Middle frontal gyrus (tissue), 1 donor: ENCODE measurements at regions not wholly inside any gene's neighbourhood (a gene's known extent, or its start where the extent isn't known, plus 50 kb on each side); places are given as distances from the start of the nearest gene placed in this dataset.

Experiments
- DNase-seq: peaks from one replicate; pipeline ENCODE4 v3.0.0-alpha.2; 2015; ENCODE audit warnings: low spot score; ENCODE audit errors: extremely low spot score

DNA sequence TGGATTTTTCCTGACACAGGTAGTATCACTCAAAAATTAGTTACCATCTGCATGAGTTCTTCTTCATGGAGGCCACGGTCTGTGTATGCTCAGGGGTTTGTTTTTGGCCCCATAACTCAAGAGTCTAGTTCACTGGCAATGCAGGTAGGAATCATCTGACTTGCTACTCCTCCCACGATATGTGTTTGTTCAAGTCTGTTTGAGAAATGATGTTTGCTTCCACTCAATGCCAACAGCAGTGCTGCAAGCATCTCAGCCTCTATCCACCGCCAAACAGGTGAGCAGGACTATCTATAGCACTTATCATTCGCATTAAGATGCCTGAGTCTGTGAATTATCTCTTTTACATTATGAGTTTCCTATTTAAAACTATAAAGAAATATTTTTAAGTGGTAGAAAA is 264.8 kb upstream of the PTGER4 start:
- no peak for DNase-seq

DNA sequence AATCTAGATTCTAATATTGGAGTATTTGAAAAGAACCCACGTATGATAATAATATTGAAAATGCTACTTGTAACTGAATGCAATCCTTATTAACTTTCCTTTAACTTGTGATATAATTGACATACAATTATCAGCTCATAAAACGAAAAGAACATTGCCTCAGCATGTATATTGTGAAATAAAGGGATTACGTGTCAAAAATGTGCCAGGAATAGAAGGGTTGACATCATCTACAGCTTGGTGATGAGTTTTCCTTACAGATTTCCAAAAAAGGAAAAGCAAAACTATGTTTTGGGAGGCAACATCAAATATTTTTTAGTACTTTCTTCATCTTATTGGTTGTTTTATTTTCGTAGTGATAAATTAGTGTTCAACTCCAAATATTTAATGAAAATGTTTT is 266.0 kb upstream of the PTGER4 start:
- no peak for DNase-seq

DNA sequence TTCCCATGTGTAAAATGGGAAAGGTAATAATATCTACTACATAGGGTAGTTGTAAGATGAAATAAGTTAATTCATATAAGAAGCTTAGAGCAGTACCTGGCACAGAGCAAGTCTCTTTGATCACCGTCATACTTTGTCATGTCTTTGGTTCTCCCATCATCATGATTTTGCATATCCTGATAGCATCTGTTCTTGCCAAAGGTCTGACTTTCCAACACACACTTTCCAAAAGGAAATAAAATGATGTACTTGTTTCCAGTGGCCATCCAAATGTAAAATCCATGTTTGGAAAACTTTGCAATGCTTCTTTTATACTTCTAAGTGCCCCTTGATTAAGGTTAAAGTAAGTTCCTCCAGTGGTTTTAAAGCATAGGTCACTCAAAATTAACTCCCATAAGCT is 266.9 kb upstream of the PTGER4 start:
- no peak for DNase-seq

DNA sequence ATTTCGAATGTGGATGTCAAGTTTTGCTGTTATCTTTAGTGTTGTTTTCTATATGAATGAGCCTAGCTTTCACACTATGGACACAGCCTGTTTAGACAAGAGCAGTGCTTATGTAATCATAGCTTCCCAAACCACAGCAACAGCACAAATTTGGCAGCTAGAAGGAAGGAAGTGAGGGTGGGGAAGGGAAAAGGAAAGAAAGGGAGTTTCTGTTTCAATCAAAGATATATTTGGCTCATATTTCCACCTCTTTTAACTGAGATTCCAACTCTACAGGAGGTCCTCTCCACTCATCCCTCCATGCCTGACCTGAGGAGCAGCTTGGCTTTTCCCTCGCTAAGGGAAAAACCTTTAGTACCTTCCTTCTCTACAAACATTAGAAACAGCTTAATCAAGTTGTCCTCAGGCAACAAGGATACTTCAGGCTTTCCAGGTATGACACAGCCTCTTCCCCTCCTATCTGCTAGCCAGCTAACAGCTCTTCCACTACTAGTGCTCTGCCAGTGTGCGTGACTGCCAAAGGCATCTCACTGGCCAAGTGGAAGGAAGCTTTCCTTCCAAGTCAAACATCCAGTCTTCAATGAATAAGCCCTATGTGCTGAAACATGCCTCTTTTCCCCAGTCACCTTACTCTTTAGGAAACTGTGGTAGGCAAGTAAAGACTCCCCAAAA is 268.6 kb upstream of the PTGER4 start:
- DNase-seq = no peak

DNA sequence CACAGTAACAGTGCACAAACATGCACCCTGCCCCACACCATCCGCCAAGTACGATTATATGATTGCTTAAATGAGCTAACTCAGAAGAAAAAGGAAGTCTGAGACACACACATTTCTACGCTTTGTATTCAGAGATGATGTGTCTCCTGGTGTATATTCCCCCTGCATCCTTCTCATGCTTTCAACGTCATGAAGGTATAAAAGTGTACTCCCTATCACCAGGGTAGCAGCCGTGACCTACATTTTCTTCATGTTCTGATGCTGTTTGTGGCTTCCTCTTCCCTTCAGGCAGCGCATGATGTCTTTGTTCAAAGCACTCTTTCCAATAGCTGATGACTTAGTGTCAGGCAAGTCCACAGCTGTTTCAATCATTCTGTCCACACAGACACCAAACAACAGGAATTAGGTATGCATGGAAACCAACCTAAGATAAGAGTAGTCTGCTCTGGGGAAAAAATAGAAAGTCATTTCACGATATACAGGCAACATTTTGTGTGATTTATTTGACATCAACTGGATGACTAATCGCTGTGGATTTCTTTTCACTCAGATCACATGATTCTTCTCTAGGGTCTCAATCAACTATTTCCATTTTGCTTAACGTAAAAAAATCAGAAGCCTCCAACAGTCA is 269.4 kb upstream of the PTGER4 start:
- no peak for DNase-seq

DNA sequence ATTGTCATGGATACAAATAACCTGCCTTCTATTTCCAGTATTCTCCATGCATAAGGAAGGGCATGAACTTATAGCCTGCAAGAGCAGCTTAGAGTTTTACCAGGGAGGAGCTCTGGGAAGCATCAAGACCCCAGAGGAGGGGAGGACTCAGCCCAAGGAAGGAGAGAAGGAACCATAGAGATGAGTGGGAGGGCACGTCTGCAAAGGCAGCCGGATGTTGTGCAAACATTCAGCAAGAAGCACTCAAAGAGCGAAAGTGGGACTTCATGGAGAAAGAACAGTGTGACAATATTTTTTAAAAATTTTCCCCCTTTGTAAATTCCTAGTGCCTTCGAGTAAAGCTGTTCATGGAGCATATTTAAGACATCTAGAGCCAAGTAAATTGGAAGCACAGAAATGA is 270.1 kb upstream of the PTGER4 start:
- DNase-seq = no peak

DNA sequence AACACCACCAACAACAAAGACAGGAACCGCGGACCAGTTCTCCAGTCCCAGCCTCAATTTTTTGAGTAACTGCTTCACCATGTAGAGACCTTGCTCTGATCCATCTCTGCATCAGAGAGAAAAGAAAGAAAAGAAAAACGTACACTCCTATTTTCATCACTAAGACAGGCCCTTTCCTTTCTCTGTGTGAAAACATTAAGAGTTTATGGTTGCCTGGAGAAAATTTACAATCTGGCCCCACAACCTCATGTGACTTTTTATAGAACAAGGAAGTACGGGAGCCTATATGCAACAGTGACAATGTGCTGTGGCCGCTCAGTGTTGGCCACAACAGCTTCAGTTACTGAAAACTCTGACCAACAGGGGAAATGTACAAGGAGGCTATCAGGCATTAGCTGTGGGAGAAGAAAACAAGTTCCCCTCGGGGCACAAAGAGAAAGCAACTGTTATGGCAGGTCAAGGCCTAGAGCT is 272.9 kb upstream of the PTGER4 start:
- DNase-seq = no peak

DNA sequence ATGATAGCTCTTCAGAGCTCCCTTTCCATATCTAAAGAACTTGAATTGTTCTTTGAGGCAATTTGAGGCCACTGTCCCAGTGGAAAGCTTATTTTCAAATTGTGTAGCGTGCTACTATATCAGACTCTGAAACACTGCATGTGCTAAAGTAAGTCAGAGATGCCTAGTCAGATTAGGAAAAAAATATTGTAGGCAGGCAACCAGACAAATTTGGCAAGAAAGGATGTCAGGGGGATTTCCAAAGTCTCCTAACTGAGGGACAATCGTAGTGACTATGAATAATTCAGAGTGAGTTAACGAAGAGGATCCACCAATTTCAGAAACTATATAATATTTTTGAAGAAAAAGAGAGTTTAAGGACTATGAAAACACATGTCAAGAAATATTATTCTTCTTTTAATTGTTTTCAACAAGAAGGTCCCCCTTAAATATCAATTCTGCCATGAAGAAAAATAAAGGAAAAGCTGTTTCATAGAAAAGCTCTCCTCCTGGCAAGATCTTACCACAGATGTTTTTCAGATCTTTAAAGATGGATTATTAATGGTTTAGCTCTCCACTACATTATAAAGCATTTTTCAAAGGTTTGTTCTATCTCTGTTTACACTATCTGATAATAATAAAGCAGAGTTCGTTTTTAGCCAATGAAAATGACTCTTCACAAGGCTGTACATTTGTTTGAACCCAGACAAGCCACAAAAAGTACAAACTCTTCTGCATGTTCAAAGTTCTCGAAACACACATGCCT is 273.5 kb upstream of the PTGER4 start:
- DNase-seq = no peak

DNA sequence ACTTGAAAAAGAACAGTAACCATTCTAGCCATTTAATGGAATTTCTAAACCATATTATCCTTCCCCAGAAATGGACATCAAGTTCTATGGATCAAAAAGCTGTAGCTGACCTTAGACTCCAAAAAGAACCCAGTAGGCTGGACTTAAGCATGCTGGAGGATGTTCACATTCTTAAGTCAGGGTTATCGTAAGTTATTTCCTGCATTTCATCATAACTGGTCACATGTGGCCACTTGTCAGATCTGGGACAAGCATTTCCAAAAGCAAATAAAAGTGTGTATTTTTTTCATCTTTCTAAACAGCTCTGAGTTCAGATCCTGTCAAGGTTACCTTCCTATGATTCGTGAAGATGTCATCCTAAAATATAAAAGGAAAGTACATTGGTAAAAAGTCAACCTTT is 274.5 kb upstream of the PTGER4 start:
- DNase-seq = no peak

DNA sequence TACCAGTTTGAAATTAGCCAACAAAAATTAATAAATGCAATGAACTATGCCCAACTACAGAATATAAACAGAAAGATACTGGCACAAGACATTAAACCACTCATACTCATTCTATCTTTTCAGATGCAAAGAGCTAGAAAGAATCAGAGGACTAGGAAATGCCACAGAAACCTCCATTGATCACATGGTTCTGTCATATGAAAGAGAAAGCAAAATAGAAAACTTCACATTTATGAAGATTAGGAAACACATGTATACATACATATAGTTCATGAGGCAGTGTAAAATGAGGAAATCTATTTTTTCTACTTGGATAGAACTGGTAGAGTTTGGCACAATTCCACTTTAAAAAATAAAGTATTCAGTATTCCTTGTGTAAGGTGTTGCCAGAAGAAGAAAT is 275.1 kb upstream of the PTGER4 start:
- DNase-seq = no peak

DNA sequence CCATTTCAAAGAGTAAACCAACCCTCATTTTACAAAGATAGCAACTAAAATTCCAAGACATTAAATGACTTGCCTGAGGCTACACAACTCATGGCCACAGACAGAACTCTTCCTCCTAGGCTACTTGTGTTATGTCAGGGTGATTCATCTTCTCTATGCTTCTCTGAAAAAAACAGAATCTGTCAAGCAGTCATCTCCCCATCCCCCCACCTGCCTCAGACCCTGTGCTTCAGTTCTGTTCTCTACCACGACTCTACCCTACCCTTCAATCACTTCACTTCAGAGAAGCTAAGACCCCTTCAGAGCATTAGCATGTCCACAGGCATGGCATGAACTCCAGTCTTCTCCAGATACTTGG is 277.7 kb upstream of the PTGER4 start:
- no peak for DNase-seq

DNA sequence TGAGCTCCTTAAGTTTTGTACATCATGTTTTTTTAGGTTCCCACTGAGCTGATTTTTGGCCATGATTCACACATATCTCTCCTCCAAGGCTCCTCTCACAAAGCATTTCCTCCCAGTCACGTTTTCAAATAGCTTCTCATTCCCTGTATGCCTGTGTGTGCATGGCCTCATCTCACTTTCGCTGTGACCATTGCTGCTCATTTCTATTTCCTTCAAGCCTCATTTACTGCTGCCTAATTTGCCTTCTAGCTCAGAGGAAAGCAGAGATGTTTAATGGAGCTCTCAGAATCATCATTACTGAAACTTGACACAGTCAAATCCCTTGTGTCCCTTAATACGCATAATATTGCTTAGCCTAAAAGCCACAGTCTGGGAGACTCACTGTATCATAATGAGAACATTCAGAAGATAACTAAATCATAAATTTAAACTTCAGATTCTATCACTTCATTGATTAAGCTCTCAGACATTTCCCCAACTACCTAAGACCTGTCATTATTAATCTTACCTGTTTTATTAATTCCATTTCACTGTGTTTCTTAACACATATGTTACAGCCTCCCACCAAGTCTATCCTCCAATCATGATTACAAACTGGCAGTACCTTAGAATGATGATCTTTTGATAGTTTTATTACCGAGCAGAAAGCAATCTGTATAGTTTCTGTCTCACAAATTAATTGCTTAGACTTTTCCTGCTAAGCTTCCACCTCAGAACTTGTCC is 278.3 kb upstream of the PTGER4 start:
- DNase-seq = no peak

DNA sequence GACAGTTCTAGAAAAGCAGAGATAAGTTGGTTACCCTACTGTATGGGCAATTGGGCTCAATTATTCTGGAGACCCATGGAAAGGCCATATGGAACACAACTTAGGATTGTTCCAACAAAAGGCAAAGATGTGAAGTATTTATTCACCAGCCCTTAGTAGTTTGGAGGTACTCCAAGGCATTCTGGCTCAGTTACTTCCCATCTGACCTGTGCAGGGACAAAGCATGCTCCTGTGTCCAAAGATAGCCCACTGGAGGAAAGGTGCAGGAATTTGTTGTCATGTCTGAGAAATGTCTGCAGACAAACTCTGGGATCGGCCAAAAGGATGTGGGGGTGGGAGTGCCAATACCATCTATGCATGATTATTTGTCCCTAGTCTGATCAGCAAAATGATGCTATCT is 279.5 kb upstream of the PTGER4 start:
- no peak for DNase-seq

DNA sequence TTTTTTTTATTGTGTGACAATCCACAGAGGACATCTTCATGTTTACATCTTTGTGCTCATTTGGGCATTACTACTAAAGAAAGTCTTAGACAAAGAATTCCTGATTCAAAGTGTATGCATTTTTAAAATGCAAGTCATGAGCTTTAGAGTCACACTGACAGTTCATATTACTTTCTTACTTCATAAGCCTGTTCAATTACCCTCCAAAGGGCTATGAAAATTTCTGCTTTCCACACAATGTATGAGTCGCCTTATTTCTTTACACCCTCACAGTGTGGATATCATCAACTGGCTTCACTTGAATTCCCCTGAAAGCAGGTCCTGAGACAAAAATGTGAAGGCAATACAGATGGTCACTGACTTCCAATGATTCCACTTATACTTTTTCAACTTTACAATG is 280.4 kb upstream of the PTGER4 start:
- DNase-seq = no peak

DNA sequence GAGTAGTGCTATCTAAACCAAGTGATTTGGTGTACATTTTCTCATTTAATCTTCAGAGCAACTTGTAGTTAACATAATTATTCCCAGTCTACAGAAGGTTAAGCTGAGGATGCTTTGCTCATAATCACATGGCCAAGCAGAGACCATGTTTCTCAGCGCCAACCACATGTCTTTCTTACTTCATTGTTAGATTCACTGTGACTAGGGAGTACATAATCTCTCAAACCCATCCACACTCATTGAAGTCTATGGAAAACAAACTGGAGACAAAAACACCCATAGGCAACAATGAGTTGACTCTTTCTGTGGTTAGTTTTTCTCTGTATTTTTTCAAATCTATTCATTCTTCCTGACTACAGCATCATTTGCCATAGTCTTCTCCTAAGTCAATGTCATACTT is 281.7 kb upstream of the PTGER4 start:
- DNase-seq = no peak

DNA sequence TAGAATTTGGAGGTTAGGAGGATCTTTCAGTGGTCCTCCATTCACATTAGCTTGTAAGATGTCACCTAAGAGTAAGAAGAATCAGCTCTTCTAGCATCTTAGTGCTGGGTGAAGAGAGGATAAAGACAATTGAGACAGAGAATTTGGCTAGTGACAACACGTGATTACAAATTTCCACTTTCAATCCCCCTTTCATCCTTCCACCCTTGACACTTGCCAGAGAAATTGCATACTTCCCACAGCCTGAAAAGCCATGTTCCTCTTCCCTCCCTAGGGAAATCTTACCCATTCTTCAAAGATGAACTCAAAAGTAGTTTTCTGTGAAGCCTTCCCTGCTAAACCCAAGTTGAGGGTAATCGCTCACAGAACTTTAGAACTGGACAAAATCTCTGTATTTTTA is 282.6 kb upstream of the PTGER4 start:
- no peak for DNase-seq

DNA sequence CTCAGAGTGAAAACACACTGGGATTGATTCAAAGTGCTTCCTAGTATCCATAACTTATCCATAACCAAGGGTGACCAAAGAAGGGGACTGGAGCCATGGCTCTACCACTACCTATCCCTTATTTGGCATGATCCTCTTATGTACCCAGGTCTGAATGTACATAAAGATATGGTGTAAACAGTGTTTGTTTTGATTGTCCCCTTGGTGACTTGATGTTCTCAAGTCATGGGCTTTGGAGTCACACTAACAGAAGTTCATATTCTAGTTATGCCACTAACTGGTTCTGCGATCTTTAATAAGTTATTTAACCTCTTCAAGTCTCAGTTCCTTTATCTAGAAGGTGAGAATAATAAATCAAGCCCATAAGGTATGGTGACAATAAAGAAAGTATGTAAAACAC is 283.4 kb upstream of the PTGER4 start:
- no peak for DNase-seq

DNA sequence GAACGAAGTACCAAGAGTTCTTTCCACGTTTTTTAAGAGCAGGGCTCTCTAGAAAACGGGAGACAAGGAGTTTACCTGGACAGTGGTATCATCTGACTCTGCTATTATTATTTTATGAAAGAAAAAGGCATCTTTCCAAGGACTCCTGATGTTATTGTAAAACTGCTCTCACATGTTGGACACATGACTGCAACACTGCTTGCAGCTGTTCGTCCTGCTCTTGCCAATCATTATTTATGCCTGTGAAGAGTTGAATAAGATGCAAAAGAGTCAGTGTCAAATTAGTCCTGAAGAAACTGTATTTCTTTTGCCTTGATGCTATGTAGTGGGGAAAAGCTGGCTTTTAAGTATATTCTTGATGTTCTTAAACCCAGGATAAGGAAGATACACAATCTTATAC is 284.5 kb upstream of the PTGER4 start:
- DNase-seq = no peak

DNA sequence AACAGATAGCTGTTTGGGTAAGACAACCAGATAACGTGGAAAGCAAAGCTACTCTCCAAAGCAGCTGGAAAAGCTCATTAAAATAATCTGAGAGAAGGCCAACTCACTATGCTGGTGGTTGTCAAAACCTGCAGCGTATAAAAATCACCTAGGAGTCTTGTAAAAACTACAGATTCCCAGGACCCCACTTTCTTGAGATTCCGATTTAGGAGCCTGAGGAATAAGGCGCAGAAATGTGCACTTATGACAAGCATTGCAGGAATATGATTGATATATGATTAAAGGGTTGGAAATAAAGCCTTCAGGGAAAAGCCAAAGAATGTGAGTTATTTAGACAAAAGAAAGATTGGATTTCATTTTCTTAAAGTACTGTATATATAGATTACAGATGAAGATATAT is 285.0 kb upstream of the PTGER4 start:
- no peak for DNase-seq

DNA sequence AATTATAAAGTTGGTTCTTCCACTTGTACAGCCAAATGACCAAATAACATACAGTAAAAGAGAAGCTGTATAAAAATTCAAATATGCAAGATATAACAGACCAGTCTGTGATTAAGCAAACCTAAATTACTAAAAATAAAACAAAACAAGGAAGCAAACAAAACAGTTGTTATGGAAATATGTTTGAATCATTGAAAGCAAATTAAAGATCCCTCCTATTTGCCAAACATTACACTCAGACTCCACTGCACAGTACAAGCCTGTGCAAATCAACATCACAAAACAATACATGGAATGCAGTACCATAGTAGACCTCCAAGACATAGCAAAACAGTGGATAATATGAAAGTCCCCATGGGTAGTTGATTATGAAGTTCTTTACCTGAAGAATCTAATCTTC is 288.1 kb upstream of the PTGER4 start:
- no peak for DNase-seq

DNA sequence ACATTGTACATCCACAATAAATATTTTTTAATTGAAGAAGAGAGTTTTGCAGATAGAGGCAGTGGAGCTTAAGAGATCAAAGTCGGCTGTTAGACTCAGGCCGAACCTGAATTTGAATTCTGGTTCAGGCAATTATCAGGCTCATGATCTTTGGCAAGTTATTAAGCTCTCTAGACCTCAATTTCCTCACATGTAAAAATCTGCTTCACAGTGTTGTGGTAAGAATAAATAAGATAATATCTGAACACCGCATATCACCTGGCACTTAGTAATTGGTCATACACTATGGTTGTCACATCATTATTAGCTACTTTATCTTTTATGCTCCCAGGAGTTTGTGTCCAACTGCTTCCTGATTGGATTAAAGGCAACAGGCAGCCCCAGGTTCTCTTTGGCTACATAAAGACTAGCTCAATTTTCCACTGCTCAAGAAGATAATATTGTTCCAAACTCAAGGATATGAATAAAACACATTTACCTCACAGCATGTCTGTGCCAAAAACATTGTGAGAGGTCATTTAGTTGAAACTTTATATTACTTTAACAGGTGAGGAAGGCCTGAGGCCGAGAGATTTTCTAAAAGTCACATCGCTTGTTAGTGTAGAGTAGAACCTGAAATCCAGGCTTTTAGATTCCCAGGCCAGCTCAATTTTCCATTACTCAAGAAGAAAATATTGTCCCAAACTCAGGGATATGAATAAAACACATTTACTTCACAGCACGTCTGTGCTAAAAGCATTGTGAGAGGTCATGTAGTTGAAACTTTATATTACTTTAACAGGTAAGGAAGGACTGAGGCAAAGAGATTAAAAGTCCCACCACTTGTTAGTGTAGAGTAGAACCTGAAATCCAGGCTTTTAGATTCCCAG is 289.2 kb upstream of the PTGER4 start:
- no peak for DNase-seq
